PC-3 (cell line): ENCODE measurements at regions not wholly inside any gene's neighbourhood (a gene's known extent, or its start where the extent isn't known, plus 50 kb on each side); places are given as distances from the start of the nearest gene placed in this dataset.
"Not testable (repeated sequence)": the region's sequence is repeated elsewhere in the genome, so short reads cannot be mapped to it uniquely, and the experiment has no call there.

Experiments used
- CTCF ChIP-seq: fragments of 300-600 bp; sonication (generic); conservative IDR thresholded peaks from 2 replicates; pipeline ENCODE4 v1.5.1; 2017; ENCODE audit warnings: antibody characterized with exemption, low read depth, mild to moderate bottlenecking, low read length
- EZH2 ChIP-seq: fragments of 300-600 bp; sonication (generic); IDR thresholded peaks from one replicate; pipeline ENCODE4 v1.6.1; 2017; ENCODE audit warnings: antibody characterized with exemption, mild to moderate bottlenecking, low read length; ENCODE audit not compliant: unreplicated experiment

- TF ChIP-seq CTCF, EZH2: not testable (repeated sequence)
These were observed 61.1 kb downstream of the GOLGA8T start for GRCh38 chr15:30196009-30196375.
